ENCODE measurements at regions not wholly inside any gene's neighbourhood (a gene's known extent, or its start where the extent isn't known, plus 50 kb on each side); places are given as distances from the start of the nearest gene placed in this dataset.

DNA sequence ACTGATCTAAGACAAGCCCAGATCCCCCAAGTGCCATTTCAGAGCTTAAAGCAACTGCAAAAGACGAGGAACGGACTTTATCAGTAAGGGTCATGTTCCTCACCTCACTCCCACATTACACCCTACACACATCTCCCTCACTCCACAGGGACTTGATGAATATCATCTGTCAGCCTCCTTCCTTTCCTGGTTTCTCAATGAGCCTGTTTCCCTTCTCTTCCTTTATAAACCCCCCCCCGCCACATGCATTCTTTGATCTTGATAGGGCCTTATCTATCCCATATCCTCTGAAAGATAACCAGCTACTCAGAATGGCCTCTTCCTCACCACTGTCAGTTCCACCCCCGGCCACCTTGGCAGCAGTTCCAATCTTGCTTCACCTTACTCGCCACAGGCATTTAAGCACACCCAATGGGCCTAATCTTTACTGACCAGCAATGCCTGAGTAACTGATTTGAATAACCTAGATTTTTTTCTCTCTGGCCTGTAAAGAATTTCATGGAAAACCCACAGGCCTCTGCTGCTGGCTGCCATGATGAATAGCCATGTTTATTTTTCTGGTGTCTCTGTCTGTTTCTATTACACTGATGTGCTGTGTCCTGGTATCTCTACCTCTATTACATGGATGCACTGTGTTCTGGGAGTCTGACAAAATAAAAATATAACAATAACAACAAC is 138.7 kb downstream of the PHLDA1 start:
- Histone ChIP-seq H3K9ac (ENCODE audit: low read length) (no peak overlapping the region), H3K27ac (ENCODE audit: low read depth, low read length) (no peak overlapping the region), H3K4me1 (ENCODE audit: insufficient read depth, low read length) (no peaks in the 10 kb centered on the region), H3K36me3 (ENCODE audit: insufficient read depth, low read length) (no peaks in the 10 kb centered on the region), H3K27me3 (ENCODE audit: control insufficient read depth in 1 of 2, insufficient read depth in 2 of 2, low read length in 2 of 2) (no peaks in the 10 kb centered on the region), H3K4me3 (ENCODE audit: low read depth in 1 of 2, low read length in 2 of 2) (no peak overlapping the region), H3K9me3 (ENCODE audit: low read length) (no peaks in the 10 kb centered on the region)

- H3K4me1 ChIP-seq (ENCODE audit: insufficient read depth, low read length), result no peaks in the 10 kb centered on the region
- H3K9ac ChIP-seq (ENCODE audit: low read length), result no peak overlapping the region
- H3K27ac ChIP-seq (ENCODE audit: low read depth, low read length), result no peak overlapping the region
These were observed 140.5 kb downstream of the PHLDA1 start for GRCh38 chr12:75891072-75891471.

GRCh38 chr12:75890660-75891059 is 140.9 kb downstream of the PHLDA1 start:
- Histone ChIP-seq H3K4me3 (ENCODE audit: low read depth in 1 of 2, low read length in 2 of 2) (no peak overlapping the region), H3K36me3 (ENCODE audit: insufficient read depth, low read length) (no peaks in the 10 kb centered on the region), H3K9ac (ENCODE audit: low read length) (no peak overlapping the region), H3K27me3 (ENCODE audit: control insufficient read depth in 1 of 2, insufficient read depth in 2 of 2, low read length in 2 of 2) (no peaks in the 10 kb centered on the region), H3K9me3 (ENCODE audit: low read length) (no peaks in the 10 kb centered on the region), H3K27ac (ENCODE audit: low read depth, low read length) (no peak overlapping the region), H3K4me1 (ENCODE audit: insufficient read depth, low read length) (no peaks in the 10 kb centered on the region)

More at GRCh38 chr12:75891072-75891471, 140.5 kb downstream of the PHLDA1 start:
- Histone ChIP-seq H3K36me3 (ENCODE audit: insufficient read depth, low read length) (no peaks in the 10 kb centered on the region), H3K4me3 (ENCODE audit: low read depth in 1 of 2, low read length in 2 of 2) (no peak overlapping the region), H3K9me3 (ENCODE audit: low read length) (no peaks in the 10 kb centered on the region), H3K27me3 (ENCODE audit: control insufficient read depth in 1 of 2, insufficient read depth in 2 of 2, low read length in 2 of 2) (no peaks in the 10 kb centered on the region)

GRCh38 chr12:75890141-75890540 is 141.4 kb downstream of the PHLDA1 start:
- Histone ChIP-seq H3K9ac (ENCODE audit: low read length) (no peak overlapping the region), H3K27ac (ENCODE audit: low read depth, low read length) (no peak overlapping the region), H3K9me3 (ENCODE audit: low read length) (no peaks in the 10 kb centered on the region), H3K27me3 (ENCODE audit: control insufficient read depth in 1 of 2, insufficient read depth in 2 of 2, low read length in 2 of 2) (no peaks in the 10 kb centered on the region), H3K36me3 (ENCODE audit: insufficient read depth, low read length) (no peaks in the 10 kb centered on the region), H3K4me1 (ENCODE audit: insufficient read depth, low read length) (no peaks in the 10 kb centered on the region), H3K4me3 (ENCODE audit: low read depth in 1 of 2, low read length in 2 of 2) (no peak overlapping the region)

DNA sequence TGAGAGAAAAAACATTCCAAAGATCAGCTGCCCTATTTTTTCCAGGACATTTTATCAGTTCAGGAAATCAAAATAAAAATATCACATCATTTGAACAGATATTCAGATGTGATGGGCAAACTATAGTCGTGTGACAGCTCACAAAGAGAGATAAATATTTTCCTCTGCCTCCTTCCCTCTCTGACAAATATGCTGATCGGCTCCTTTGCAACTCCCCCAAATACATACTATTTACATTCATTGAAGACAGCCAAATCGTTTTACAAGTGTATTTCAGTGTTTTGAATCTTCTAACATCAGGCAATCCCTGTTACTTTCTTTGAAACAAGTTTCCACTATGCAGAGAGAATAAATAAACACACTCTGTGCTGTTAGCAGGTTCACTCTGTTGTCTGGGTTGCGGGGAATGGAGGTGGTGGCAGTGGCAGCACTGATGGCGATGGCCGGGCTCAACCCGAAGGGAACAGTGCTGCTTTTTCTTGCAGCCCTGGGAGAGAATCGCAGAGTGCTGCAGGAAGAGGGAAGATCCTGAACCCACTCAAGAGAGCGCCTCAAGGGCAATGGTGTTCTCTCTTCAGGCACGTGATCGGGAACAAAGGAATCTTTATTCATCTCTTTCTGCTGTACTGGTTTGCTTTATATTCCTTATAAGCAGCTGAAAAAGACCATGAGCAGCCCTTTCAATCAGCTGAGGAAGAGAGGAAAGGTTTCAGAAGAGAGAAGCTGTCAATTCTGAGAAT is 142.5 kb downstream of the PHLDA1 start:
- H3K27me3 ChIP-seq (ENCODE audit: control insufficient read depth in 1 of 2, insufficient read depth in 2 of 2, low read length in 2 of 2), result no peaks in the 10 kb centered on the region
- no peaks in the 10 kb centered on the region for H3K9me3 ChIP-seq (ENCODE audit: low read length)
- H3K36me3 ChIP-seq (ENCODE audit: insufficient read depth, low read length), result no peaks in the 10 kb centered on the region
- no peak overlapping the region for H3K4me3 ChIP-seq (ENCODE audit: low read depth in 1 of 2, low read length in 2 of 2)
- no peak overlapping the region for H3K9ac ChIP-seq (ENCODE audit: low read length)
- H3K4me1 ChIP-seq (ENCODE audit: insufficient read depth, low read length), result no peaks in the 10 kb centered on the region
- H3K27ac ChIP-seq (ENCODE audit: low read depth, low read length), result no peak overlapping the region

GRCh38 chr12:75888399-75888798 is 143.2 kb downstream of the PHLDA1 start:
- Histone ChIP-seq H3K36me3 (ENCODE audit: insufficient read depth, low read length) (no peaks in the 10 kb centered on the region), H3K9me3 (ENCODE audit: low read length) (no peaks in the 10 kb centered on the region), H3K4me3 (ENCODE audit: low read depth in 1 of 2, low read length in 2 of 2) (no peak overlapping the region), H3K27me3 (ENCODE audit: control insufficient read depth in 1 of 2, insufficient read depth in 2 of 2, low read length in 2 of 2) (no peaks in the 10 kb centered on the region), H3K4me1 (ENCODE audit: insufficient read depth, low read length) (no peaks in the 10 kb centered on the region), H3K27ac (ENCODE audit: low read depth, low read length) (no peak overlapping the region), H3K9ac (ENCODE audit: low read length) (no peak overlapping the region)

- H3K4me3 ChIP-seq (ENCODE audit: low read depth in 1 of 2, low read length in 2 of 2), result no peak overlapping the region
These were observed 143.6 kb downstream of the PHLDA1 start for GRCh38 chr12:75887979-75888378.

GRCh38 chr12:75884465-75884985 is 147.1 kb downstream of the PHLDA1 start:
- Histone ChIP-seq H3K4me3 (ENCODE audit: low read depth in 1 of 2, low read length in 2 of 2) (no peak overlapping the region), H3K27ac (ENCODE audit: low read depth, low read length) (no peak overlapping the region), H3K9ac (ENCODE audit: low read length) (no peak overlapping the region), H3K27me3 (ENCODE audit: control insufficient read depth in 1 of 2, insufficient read depth in 2 of 2, low read length in 2 of 2) (no peaks in the 10 kb centered on the region), H3K36me3 (ENCODE audit: insufficient read depth, low read length) (no peaks in the 10 kb centered on the region), H3K4me1 (ENCODE audit: insufficient read depth, low read length) (no peaks in the 10 kb centered on the region), H3K9me3 (ENCODE audit: low read length) (no peaks in the 10 kb centered on the region)

More at GRCh38 chr12:75887979-75888378, 143.6 kb downstream of the PHLDA1 start:
- H3K4me1 ChIP-seq (ENCODE audit: insufficient read depth, low read length), result no peaks in the 10 kb centered on the region
- no peaks in the 10 kb centered on the region for H3K36me3 ChIP-seq (ENCODE audit: insufficient read depth, low read length)
- H3K27ac ChIP-seq (ENCODE audit: low read depth, low read length), result no peak overlapping the region
- no peak overlapping the region for H3K9ac ChIP-seq (ENCODE audit: low read length)
- no peaks in the 10 kb centered on the region for H3K27me3 ChIP-seq (ENCODE audit: control insufficient read depth in 1 of 2, insufficient read depth in 2 of 2, low read length in 2 of 2)
- H3K9me3 ChIP-seq (ENCODE audit: low read length), result no peaks in the 10 kb centered on the region

- Histone ChIP-seq H3K27ac (ENCODE audit: low read depth, low read length) (no peak overlapping the region), H3K27me3 (ENCODE audit: control insufficient read depth in 1 of 2, insufficient read depth in 2 of 2, low read length in 2 of 2) (no peaks in the 10 kb centered on the region), H3K4me1 (ENCODE audit: insufficient read depth, low read length) (no peaks in the 10 kb centered on the region), H3K9ac (ENCODE audit: low read length) (no peak overlapping the region), H3K9me3 (ENCODE audit: low read length) (no peaks in the 10 kb centered on the region), H3K36me3 (ENCODE audit: insufficient read depth, low read length) (no peaks in the 10 kb centered on the region), H3K4me3 (ENCODE audit: low read depth in 1 of 2, low read length in 2 of 2) (no peak overlapping the region)
These were observed 148.3 kb downstream of the PHLDA1 start for GRCh38 chr12:75883241-75883640.

GRCh38 chr12:75882421-75882820 is 149.2 kb downstream of the PHLDA1 start:
- Histone ChIP-seq H3K27ac (ENCODE audit: low read depth, low read length) (no peak overlapping the region), H3K9ac (ENCODE audit: low read length) (no peak overlapping the region), H3K27me3 (ENCODE audit: control insufficient read depth in 1 of 2, insufficient read depth in 2 of 2, low read length in 2 of 2) (no peaks in the 10 kb centered on the region), H3K36me3 (ENCODE audit: insufficient read depth, low read length) (no peaks in the 10 kb centered on the region), H3K9me3 (ENCODE audit: low read length) (no peaks in the 10 kb centered on the region), H3K4me3 (ENCODE audit: low read depth in 1 of 2, low read length in 2 of 2) (no peak overlapping the region), H3K4me1 (ENCODE audit: insufficient read depth, low read length) (no peaks in the 10 kb centered on the region)

DNA sequence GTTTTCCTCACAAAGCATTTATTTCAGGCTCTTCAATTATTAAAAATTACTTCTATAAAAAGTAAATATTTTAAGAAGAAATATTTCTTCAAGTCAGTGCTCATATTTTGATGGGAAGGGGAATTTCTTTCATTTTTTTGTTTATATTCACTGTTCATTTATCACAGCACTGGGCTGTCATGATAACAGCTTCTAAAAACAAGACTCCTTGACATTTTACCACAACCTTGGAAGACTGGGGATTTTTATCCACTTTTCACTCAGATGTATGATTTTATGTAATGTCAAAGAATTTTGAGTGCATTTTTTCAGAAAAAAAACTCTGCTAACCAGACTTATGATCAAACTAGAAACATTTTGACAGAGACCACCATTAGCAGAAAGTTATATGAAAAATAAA is 149.7 kb downstream of the PHLDA1 start:
- no peaks in the 10 kb centered on the region for H3K27me3 ChIP-seq (ENCODE audit: control insufficient read depth in 1 of 2, insufficient read depth in 2 of 2, low read length in 2 of 2)
- H3K27ac ChIP-seq (ENCODE audit: low read depth, low read length), result no peak overlapping the region
- H3K9me3 ChIP-seq (ENCODE audit: low read length), result no peaks in the 10 kb centered on the region
- no peaks in the 10 kb centered on the region for H3K4me1 ChIP-seq (ENCODE audit: insufficient read depth, low read length)
- no peak overlapping the region for H3K9ac ChIP-seq (ENCODE audit: low read length)
- no peaks in the 10 kb centered on the region for H3K36me3 ChIP-seq (ENCODE audit: insufficient read depth, low read length)
- no peak overlapping the region for H3K4me3 ChIP-seq (ENCODE audit: low read depth in 1 of 2, low read length in 2 of 2)
